ENCODE measurements at regions not wholly inside any gene's neighbourhood (a gene's known extent, or its start where the extent isn't known, plus 50 kb on each side); places are given as distances from the start of the nearest gene placed in this dataset.

- Histone ChIP-seq H3K27ac (ENCODE audit: low read length) (no peak overlapping the region), H3K27me3 (ENCODE audit: low read length) (no peaks in the 10 kb centered on the region), H3K4me2 (ENCODE audit: low read length) (no peak overlapping the region), H3K4me1 (ENCODE audit: insufficient read depth, low read length) (no peaks in the 10 kb centered on the region), H3K36me3 (ENCODE audit: low read depth, low read length) (no peaks in the 10 kb centered on the region), H3K9me3 (ENCODE audit: low read length) (no peaks in the 10 kb centered on the region), H3F3A (ENCODE audit: low read length, unreplicated experiment) (no peaks in the 10 kb centered on the region), H3K9me2 (replicated peaks; ENCODE audit: low read length) (no peaks in the 10 kb centered on the region), H3K79me2 (ENCODE audit: low read length) (no peaks in the 10 kb centered on the region), H3K9ac (ENCODE audit: low read length) (no peak overlapping the region), H2AFZ (ENCODE audit: low read length) (no peak overlapping the region), H4K20me1 (ENCODE audit: low read length) (no peaks in the 10 kb centered on the region), H3K4me3 (ENCODE audit: low read length) (no peak overlapping the region)
- POLR2A ChIA-PET (ENCODE audit: unreplicated experiment): no interaction called here
- TF ChIP-seq CTCF (conservative IDR thresholded peaks at IDR 0.05; ENCODE audit: low read depth, low read length): no peak
- no peak for TF ChIP-seq EZH2phosphoT487 (IDR thresholded peaks at IDR 0.05; ENCODE audit: borderline replicate concordance, low read length)
- no peak for TF ChIP-seq EZH2 (IDR thresholded peaks at IDR 0.05; ENCODE audit: low read length, unreplicated experiment)
- intact Hi-C loops (cut with micrococcal nuclease): no loop called here
- BruUV-seq (replicated peaks): no TSS peak
- CTCF ChIA-PET: no interaction called here
- DNase-seq (no peak), ATAC-seq (no peak)
These were observed 198.1 kb upstream of the SH3BP4 start for GRCh38 chr2:234753701-234754100.

DNA sequence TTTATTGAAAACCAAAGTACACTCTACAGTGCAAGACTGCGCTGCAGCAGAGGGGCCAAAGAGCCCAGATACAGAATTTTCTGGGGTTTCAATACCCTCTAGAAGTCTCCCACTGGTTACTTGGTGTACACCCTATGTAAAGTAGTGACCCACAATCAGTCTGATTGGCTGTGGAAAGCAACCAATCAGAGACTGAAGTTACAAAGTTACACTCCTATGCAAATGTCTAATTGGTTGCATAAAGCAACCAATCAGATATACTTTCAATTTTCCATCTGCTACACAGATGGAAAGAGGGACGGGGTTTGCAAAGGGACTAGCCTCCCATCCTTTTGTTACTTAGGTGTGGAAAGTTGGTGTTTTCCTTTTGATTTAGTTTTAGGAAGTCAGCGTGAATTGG lies 198.9 kb upstream of the SH3BP4 start:
- Histone ChIP-seq H3K4me1 (ENCODE audit: insufficient read depth, low read length) (no peaks in the 10 kb centered on the region), H3K27ac (ENCODE audit: low read length) (no peak overlapping the region), H3K36me3 (ENCODE audit: low read depth, low read length) (no peaks in the 10 kb centered on the region), H3F3A (ENCODE audit: low read length, unreplicated experiment) (no peaks in the 10 kb centered on the region), H3K9ac (ENCODE audit: low read length) (no peak overlapping the region), H3K9me3 (ENCODE audit: low read length) (no peaks in the 10 kb centered on the region), H3K4me3 (ENCODE audit: low read length) (no peak overlapping the region), H3K27me3 (ENCODE audit: low read length) (no peaks in the 10 kb centered on the region), H3K9me2 (replicated peaks; ENCODE audit: low read length) (no peaks in the 10 kb centered on the region), H4K20me1 (ENCODE audit: low read length) (no peaks in the 10 kb centered on the region), H2AFZ (ENCODE audit: low read length) (no peak overlapping the region), H3K4me2 (ENCODE audit: low read length) (no peak overlapping the region), H3K79me2 (ENCODE audit: low read length) (no peaks in the 10 kb centered on the region)
- ATAC-seq (no peak), DNase-seq (no peak)
- BruUV-seq (replicated peaks): no TSS peak
- CTCF ChIA-PET: no interaction called here
- POLR2A ChIA-PET (ENCODE audit: unreplicated experiment): no interaction called here
- TF ChIP-seq EZH2phosphoT487 (IDR thresholded peaks at IDR 0.05; ENCODE audit: borderline replicate concordance, low read length) (no peak), EZH2 (IDR thresholded peaks at IDR 0.05; ENCODE audit: low read length, unreplicated experiment) (no peak), CTCF (conservative IDR thresholded peaks at IDR 0.05; ENCODE audit: low read depth, low read length) (no peak)
- intact Hi-C loops (cut with micrococcal nuclease): no loop called here

DNA sequence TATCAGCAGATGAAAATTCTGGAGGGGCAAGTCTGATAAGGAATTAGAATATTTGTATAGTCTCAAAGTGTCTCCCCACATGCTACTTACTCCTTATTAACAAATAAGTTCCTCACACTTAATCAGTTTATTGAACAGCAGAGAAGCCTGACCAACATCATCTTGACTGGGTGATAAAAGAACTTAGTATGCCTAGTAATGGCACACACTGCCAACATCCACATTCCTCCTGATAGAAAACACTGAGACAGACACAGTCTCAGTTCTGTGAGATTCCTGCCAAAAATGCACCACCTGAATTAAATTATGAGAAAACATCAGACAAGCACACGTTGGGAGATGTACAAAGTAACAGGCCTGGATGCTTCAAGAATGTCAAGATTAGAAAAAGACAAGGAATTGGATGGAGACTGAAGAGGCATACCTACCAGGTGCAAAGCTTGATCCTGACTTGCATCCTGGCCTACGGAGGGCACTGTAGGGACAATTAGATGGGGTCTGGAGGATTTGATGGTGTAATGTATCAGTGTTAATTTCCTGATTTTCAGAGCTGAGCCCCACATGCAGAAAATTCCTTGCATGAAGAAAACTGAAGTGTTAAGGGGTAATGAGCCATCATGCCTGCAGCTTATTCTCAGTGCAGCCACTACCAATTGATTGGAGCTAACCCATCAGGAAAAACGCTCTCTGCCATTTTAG lies 200.4 kb upstream of the SH3BP4 start:
- H4K20me1 ChIP-seq (ENCODE audit: low read length): no peaks in the 10 kb centered on the region
- H2AFZ ChIP-seq (ENCODE audit: low read length): no peak overlapping the region
- DNase-seq: no peak
- no peak overlapping the region for H3K27ac ChIP-seq (ENCODE audit: low read length)
- TF ChIP-seq EZH2phosphoT487 (IDR thresholded peaks at IDR 0.05; ENCODE audit: borderline replicate concordance, low read length) (no peak), CTCF (conservative IDR thresholded peaks at IDR 0.05; ENCODE audit: low read depth, low read length) (0 out of 2 replicates have a peak, but pooled peaks have one; percentile 22), EZH2 (IDR thresholded peaks at IDR 0.05; ENCODE audit: low read length, unreplicated experiment) (no peak)
- no peak overlapping the region for H3K4me2 ChIP-seq (ENCODE audit: low read length)
- no TSS peak for BruUV-seq (replicated peaks)
- no peaks in the 10 kb centered on the region for H3K4me1 ChIP-seq (ENCODE audit: insufficient read depth, low read length)
- H3K79me2 ChIP-seq (ENCODE audit: low read length): no peaks in the 10 kb centered on the region
- no peaks in the 10 kb centered on the region for H3K9me2 ChIP-seq (replicated peaks; ENCODE audit: low read length)
- no peak overlapping the region for H3K4me3 ChIP-seq (ENCODE audit: low read length)
- H3K27me3 ChIP-seq (ENCODE audit: low read length): no peaks in the 10 kb centered on the region
- no peak for ATAC-seq
- intact Hi-C loops (cut with micrococcal nuclease): no loop called here
- H3F3A ChIP-seq (ENCODE audit: low read length, unreplicated experiment): no peaks in the 10 kb centered on the region
- no peak overlapping the region for H3K9ac ChIP-seq (ENCODE audit: low read length)
- ChIA-PET POLR2A (ENCODE audit: unreplicated experiment) (no interaction called here), CTCF (interaction anchor here (0.5 kb wide), 1 partner anchor 690 kb away, joined by 9 read pairs; no protein-coding TSS in a partner anchor)
- H3K9me3 ChIP-seq (ENCODE audit: low read length): no peaks in the 10 kb centered on the region
- no peaks in the 10 kb centered on the region for H3K36me3 ChIP-seq (ENCODE audit: low read depth, low read length)
